Stimulated activated naive CD8-positive, alpha-beta T cell treated with anti-CD3 and anti-CD28 coated beads, Interleukin-15, amount 100 ng/mL, for 72 hours (primary cell): ENCODE measurements at regions not wholly inside any gene's neighbourhood (a gene's known extent, or its start where the extent isn't known, plus 50 kb on each side); places are given as distances from the start of the nearest gene placed in this dataset.

Source experiments
- ATAC-seq: fragments of 150-1000 bp; cut with Tn5 transposase; 2 replicates; pipeline ENCODE4 v1.10.0; 2021; ENCODE audit warnings: mild to moderate bottlenecking, moderate library complexity
- DNase-seq, 2 donors: peaks; one replicate each; pipeline ENCODE4 v3.0.0; 2021 to 2022
- H3K27ac Mint-ChIP-seq, 2 donors: one replicate each; pipeline ENCODE4 v1.8.0; 2022; ENCODE audit warnings: mild to moderate bottlenecking in 2 of 2, mixed read lengths in 2 of 2, moderate library complexity in 2 of 2
- H3K27me3 Mint-ChIP-seq: one replicate; pipeline ENCODE4 v1.8.0; 2022; ENCODE audit warnings: mixed read lengths
- H3K4me1 Mint-ChIP-seq: one replicate; pipeline ENCODE4 v1.8.0; 2022; ENCODE audit warnings: mild to moderate bottlenecking, mixed read lengths
- H3K4me3 Mint-ChIP-seq, 2 donors: one replicate each; pipeline ENCODE4 v1.8.0; 2022; ENCODE audit warnings: mild to moderate bottlenecking in 2 of 2, mixed read lengths in 2 of 2, moderate library complexity in 1 of 2
- H3K9me3 Mint-ChIP-seq, 2 donors: one replicate each; pipeline ENCODE4 v1.8.0; 2022; ENCODE audit warnings: mixed read lengths in 2 of 2

DNA sequence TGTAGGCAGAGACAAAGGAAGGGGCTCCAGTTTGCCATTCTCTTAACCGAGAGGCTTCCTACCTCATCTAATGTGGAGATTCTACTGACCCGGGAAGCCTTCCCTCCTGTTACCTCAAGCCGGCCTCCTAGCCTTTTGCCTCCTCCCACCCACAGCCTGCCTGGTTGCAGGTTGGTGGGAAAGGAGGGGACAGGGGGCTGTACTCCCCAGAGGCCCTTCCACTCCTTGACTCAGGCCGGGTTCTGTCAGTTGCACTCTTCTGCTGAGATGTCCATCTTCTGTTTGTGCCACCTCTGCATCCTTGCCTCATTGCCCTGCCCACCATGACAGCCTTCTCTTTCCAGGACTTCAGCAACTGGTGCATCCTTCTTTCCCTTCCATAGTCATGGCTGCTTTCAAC lies 98.0 kb upstream of the SLC44A3 start:
- Mint-ChIP-seq H3K27me3 (peaks cover 31% of the 10 kb centered on the region), H3K4me3 (no peak overlapping the region), H3K9me3 (no peaks in the 10 kb centered on the region), H3K27ac (no peak overlapping the region), H3K4me1 (peaks cover 10% of the 10 kb centered on the region)
- no peak for ATAC-seq
- DNase-seq = no peak

DNA sequence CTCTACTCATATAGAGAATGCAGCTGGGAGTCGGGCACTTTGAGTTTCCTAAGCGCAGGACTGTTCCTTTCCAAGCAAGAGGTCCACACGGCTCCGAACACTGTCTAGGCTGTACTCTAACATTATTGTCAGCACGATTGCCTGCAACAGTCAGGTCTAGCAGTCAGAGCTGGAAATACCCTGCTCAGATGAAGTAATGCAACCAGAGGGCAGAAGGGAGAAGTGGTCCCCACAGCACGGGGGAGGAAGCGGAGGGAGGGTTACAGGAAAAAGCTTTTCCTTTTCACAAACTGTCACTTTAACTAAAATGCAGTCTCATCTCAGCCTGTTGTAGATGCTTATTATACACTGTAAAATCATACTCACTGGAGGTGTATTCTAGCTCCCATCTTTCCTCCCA lies 98.9 kb upstream of the SLC44A3 start:
- Mint-ChIP-seq H3K4me1 (peaks cover 10% of the 10 kb centered on the region), H3K4me3 (no peak overlapping the region), H3K9me3 (no peaks in the 10 kb centered on the region), H3K27ac (no peak overlapping the region), H3K27me3 (peaks cover 31% of the 10 kb centered on the region)
- ATAC-seq (peak; percentile 41), DNase-seq (no peak)

- Mint-ChIP-seq H3K27me3 (peaks cover 34% of the 10 kb centered on the region), H3K4me1 (peaks cover 10% of the 10 kb centered on the region), H3K4me3 (no peak overlapping the region), H3K9me3 (no peaks in the 10 kb centered on the region), H3K27ac (peak overlapping the region in 1 of 2 donors; percentile 29)
- ATAC-seq (peak; percentile 85), DNase-seq (no peak)
Observed at GRCh38 chr1:94719926-94720793, 100.0 kb upstream of the SLC44A3 start.

- H3K4me1 Mint-ChIP-seq = peaks cover 10% of the 10 kb centered on the region
- H3K27me3 Mint-ChIP-seq = peaks cover 31% of the 10 kb centered on the region
- DNase-seq (no peak), ATAC-seq (no peak)
- H3K4me3 Mint-ChIP-seq = no peak overlapping the region
- H3K9me3 Mint-ChIP-seq = no peaks in the 10 kb centered on the region
- H3K27ac Mint-ChIP-seq = no peak overlapping the region
Observed at GRCh38 chr1:94716965-94717364, 103.2 kb upstream of the SLC44A3 start.

DNA sequence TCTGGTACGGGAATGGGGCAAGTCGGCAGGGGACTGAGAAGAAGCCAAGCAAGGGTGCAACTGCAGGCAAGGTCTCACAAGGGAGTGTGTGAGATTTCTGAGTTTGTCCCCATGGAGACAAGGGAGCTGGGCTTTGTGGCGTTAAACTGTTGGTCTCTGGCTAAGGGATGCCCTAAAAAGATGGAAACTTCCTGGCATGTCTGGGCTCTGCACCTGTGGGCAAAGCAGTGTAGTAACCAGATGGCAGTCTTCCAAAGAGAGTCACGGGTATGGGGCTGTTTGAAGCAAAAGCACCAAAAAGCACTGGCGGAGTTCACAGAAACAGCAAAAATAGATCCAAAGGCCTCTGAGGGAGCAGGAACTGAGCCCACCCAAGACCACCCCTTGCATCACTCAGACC lies 104.8 kb upstream of the SLC44A3 start:
- peaks cover 30% of the 10 kb centered on the region for H3K27me3 Mint-ChIP-seq
- H3K9me3 Mint-ChIP-seq = no peaks in the 10 kb centered on the region
- no peak for DNase-seq
- H3K27ac Mint-ChIP-seq = no peak overlapping the region
- peaks cover 6% of the 10 kb centered on the region for H3K4me1 Mint-ChIP-seq
- no peak for ATAC-seq
- no peak overlapping the region for H3K4me3 Mint-ChIP-seq

DNA sequence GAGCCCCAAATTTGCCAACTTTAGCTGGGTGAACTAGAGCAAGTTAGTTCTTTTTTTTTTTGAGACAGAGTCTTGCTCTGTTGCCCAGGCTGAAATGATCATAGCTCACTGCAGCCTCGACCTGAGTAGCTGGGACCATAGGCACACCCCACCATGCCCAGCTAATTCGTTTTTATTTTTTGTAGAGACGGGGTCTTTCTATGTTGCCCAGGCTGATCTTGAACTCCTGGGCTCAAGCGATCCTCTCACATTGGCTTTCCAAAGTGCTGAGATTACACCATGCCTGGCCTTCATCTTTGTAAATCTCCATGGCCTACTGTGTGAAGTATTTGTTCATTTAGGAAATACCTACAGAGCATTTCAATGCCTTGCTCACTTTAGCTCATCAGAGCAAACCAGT lies 105.6 kb upstream of the SLC44A3 start:
- DNase-seq (no peak), ATAC-seq (no peak)
- Mint-ChIP-seq H3K9me3 (no peaks in the 10 kb centered on the region), H3K4me1 (no peaks in the 10 kb centered on the region), H3K27ac (no peak overlapping the region), H3K27me3 (peaks cover 22% of the 10 kb centered on the region), H3K4me3 (no peak overlapping the region)

GRCh38 chr1:94714152-94714551 lies 106.0 kb upstream of the SLC44A3 start:
- ATAC-seq = no peak
- DNase-seq = no peak
- no peak overlapping the region for H3K4me3 Mint-ChIP-seq
- no peaks in the 10 kb centered on the region for H3K4me1 Mint-ChIP-seq
- H3K27me3 Mint-ChIP-seq = peaks cover 22% of the 10 kb centered on the region
- H3K27ac Mint-ChIP-seq = no peak overlapping the region
- no peaks in the 10 kb centered on the region for H3K9me3 Mint-ChIP-seq

- H3K9me3 Mint-ChIP-seq = no peaks in the 10 kb centered on the region
- no peak for ATAC-seq
- H3K4me1 Mint-ChIP-seq = no peaks in the 10 kb centered on the region
- no peak overlapping the region for H3K4me3 Mint-ChIP-seq
- DNase-seq = no peak
- H3K27ac Mint-ChIP-seq = peak overlapping the region in 1 of 2 donors; percentile 64
- H3K27me3 Mint-ChIP-seq = peaks cover 17% of the 10 kb centered on the region
Observed at GRCh38 chr1:94713472-94714141, 106.5 kb upstream of the SLC44A3 start.

- no peak overlapping the region for H3K27ac Mint-ChIP-seq
- no peak overlapping the region for H3K4me3 Mint-ChIP-seq
- peaks cover 8% of the 10 kb centered on the region for H3K27me3 Mint-ChIP-seq
- H3K4me1 Mint-ChIP-seq = no peaks in the 10 kb centered on the region
- no peaks in the 10 kb centered on the region for H3K9me3 Mint-ChIP-seq
- ATAC-seq (no peak), DNase-seq (no peak)
Observed at GRCh38 chr1:94709891-94710581, 110.1 kb upstream of the SLC44A3 start.

DNA sequence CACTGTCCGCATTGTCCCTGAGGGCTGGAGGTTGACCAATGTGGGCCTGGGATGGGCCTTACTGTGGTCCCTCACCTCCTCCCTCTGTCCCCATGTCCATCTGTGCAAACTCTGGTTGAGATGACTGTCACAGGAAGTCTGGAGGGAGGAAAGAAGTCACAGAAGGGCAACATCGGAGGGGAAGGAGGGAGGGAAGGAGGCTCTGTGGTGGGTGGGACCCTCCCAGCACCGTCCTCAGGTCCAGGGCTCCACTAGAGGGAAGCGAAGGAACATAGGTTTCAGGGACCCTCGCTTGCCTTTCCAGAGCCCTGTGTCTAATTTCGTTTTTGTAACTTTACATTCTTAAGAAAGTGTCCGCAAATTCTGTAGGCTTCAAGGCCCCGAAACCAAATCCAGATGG lies 111.3 kb upstream of the SLC44A3 start:
- Mint-ChIP-seq H3K9me3 (no peaks in the 10 kb centered on the region), H3K4me3 (no peak overlapping the region), H3K4me1 (no peaks in the 10 kb centered on the region), H3K27me3 (peaks cover 15% of the 10 kb centered on the region), H3K27ac (no peak overlapping the region)
- ATAC-seq (no peak), DNase-seq (no peak)

DNA sequence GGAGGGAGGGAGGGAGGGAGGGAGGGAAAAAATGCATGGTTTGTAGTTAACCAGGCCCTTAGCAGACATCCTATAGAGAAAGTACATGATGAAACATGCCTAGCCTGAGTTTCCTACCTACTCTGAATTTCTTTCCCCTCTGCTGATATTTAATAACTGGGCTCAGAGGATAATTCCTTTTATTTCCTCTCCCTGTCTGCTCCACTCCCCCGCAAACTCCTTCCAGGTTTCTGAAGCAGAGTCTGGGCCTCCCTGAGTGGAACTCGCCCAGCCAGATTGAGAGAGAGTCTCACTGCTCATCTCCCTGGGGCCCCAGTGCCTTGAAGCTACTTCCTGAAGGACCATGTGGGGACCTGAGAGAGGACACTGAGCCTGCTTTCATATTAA lies 111.9 kb upstream of the SLC44A3 start:
- Mint-ChIP-seq H3K27ac (no peak overlapping the region), H3K4me1 (no peaks in the 10 kb centered on the region), H3K9me3 (no peaks in the 10 kb centered on the region), H3K4me3 (no peak overlapping the region), H3K27me3 (peaks cover 15% of the 10 kb centered on the region)
- DNase-seq (no peak), ATAC-seq (no peak)

DNA sequence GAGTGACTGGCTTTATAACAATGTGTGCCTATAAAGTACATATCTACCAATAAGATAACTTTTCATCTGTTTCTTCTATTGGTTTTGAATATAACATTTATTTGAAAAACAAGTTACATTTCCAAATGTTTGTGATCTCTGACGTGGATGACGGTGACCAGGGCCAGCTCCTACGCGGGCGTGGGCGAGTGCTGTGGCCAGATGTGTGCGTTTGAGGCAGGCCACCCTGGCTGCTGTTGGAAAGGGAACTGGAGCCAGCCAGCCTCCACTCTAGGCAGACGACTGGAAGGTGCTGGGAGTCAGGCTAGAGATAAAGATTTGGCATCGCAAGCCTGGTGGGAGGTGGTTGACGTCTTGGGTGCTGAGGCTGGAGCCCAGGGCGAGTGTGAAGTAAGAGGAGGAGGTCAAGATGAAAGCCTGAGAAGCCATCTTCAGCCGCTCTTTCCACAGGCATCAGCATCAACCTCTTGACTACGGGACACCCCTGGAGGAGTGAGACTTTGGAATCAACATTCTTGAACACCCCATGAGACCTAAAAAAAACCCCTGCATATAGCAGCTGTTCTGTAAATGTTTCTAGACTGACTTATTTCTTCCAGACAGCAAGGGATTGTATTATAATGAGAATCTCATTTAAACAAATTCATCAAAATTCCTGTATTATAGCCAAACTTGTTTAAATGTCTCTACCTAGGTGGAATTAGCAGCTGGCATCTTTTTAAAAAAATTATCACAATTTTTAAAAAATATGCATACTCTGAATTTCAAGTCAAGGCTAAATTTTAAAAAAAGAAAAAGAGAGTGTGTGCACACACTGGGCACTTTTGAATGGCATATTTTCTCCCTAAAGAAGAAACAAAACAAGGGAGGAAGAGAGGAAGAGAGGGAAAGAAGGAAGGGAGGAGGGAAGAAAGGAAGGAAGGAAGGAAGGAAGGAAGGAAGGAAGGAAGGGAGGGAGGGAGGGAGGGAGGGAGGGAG lies 112.5 kb upstream of the SLC44A3 start:
- no peak overlapping the region for H3K4me3 Mint-ChIP-seq
- H3K9me3 Mint-ChIP-seq = no peaks in the 10 kb centered on the region
- DNase-seq = no peak
- ATAC-seq = no peak
- peak overlapping the region in 1 of 2 donors; percentile 66 for H3K27ac Mint-ChIP-seq
- H3K27me3 Mint-ChIP-seq = peaks cover 12% of the 10 kb centered on the region
- H3K4me1 Mint-ChIP-seq = no peaks in the 10 kb centered on the region

DNA sequence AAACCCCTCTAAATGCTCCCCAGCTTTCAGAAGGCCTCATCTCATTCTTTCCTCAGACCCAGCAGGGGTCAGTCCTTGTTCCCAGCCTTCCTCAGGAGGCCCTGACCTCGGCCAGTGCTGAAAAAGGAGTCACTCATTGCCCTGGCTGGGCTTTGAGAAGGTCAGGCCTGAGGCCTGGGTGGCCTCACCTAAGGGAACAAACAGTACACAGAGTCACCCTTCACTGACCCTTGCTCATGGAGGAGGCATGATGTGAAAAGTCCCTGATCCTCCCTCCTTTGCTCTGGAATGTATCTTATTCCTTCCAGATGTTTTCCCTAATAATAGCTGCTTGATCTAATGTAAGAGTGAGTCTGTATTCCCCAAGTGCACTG lies 117.7 kb upstream of the SLC44A3 start:
- Mint-ChIP-seq H3K27ac (peak overlapping the region in 1 of 2 donors; percentile 67), H3K4me3 (no peak overlapping the region), H3K27me3 (peaks cover 8% of the 10 kb centered on the region), H3K9me3 (no peaks in the 10 kb centered on the region), H3K4me1 (no peaks in the 10 kb centered on the region)
- DNase-seq (no peak), ATAC-seq (no peak)

DNA sequence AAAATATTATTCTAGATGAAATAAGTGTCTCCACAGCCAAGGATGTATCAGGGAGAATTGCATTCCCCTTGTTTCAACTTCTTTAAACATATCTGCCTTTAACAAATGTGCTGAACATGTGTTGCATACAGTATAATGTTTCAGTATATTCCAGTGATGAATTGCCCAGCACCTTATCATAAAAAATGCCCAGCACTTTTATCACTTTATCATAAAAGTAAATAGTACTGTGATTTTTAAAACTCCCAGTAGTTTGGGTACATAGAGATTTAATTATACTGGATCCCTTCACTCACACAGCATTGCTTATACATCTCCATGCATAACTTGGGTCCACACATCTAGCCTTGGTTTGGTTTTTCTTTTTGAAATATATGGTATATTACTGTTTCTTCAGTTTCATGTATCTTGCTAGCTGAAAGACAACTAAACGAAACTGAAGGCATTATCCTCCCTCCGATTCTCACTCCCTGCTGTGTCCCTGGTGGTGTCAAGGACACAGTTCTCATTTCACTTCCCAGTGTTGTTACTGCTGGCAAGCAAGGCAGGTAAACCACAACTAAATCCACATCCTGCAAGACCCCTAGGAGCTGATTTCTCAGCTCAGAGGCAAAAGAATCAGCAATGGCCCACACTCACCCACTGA lies 118.2 kb upstream of the SLC44A3 start:
- Mint-ChIP-seq H3K9me3 (no peaks in the 10 kb centered on the region), H3K4me1 (no peaks in the 10 kb centered on the region), H3K4me3 (no peak overlapping the region), H3K27ac (no peak overlapping the region), H3K27me3 (peaks cover 8% of the 10 kb centered on the region)
- DNase-seq = no peak
- no peak for ATAC-seq
